ENCODE measurements at regions not wholly inside any gene's neighbourhood (a gene's known extent, or its start where the extent isn't known, plus 50 kb on each side); places are given as distances from the start of the nearest gene placed in this dataset.

GRCh38 chr2:8281950-8282857 lies 399.7 kb upstream of the ID2 start:
- no peak for DNase-seq

- DNase-seq, result no peak
These were observed 399.0 kb upstream of the ID2 start for GRCh38 chr2:8282858-8283252.

- DNase-seq, result no peak
These were observed 396.8 kb upstream of the ID2 start for GRCh38 chr2:8285081-8285480.

- DNase-seq, result no peak
These were observed 396.0 kb upstream of the ID2 start for GRCh38 chr2:8285898-8286297.

GRCh38 chr2:8288206-8288605 lies 393.6 kb upstream of the ID2 start:
- DNase-seq, result no peak

GRCh38 chr2:8289111-8289510 lies 392.7 kb upstream of the ID2 start:
- DNase-seq, result no peak

GRCh38 chr2:8290771-8291352 lies 391.0 kb upstream of the ID2 start:
- no peak for DNase-seq

- no peak for DNase-seq
These were observed 385.6 kb upstream of the ID2 start for GRCh38 chr2:8296306-8296705.

- no peak for DNase-seq
These were observed 384.3 kb upstream of the ID2 start for GRCh38 chr2:8297376-8298231.

GRCh38 chr2:8298783-8299182 lies 383.1 kb upstream of the ID2 start:
- no peak for DNase-seq

GRCh38 chr2:8300216-8300615 lies 381.6 kb upstream of the ID2 start:
- no peak for DNase-seq

- DNase-seq, result no peak
These were observed 381.0 kb upstream of the ID2 start for GRCh38 chr2:8300905-8301304.

GRCh38 chr2:8303322-8303832 lies 378.5 kb upstream of the ID2 start:
- no peak for DNase-seq

GRCh38 chr2:8304821-8305766 lies 376.8 kb upstream of the ID2 start:
- DNase-seq, result no peak

GRCh38 chr2:8306530-8307351 lies 375.1 kb upstream of the ID2 start:
- peak; percentile 88 for DNase-seq

- DNase-seq, result no peak
These were observed 374.2 kb upstream of the ID2 start for GRCh38 chr2:8307606-8308180.

GRCh38 chr2:8309131-8309530 lies 372.7 kb upstream of the ID2 start:
- no peak for DNase-seq

- no peak for DNase-seq
These were observed 371.1 kb upstream of the ID2 start for GRCh38 chr2:8310557-8311455.

- no peak for DNase-seq
These were observed 369.6 kb upstream of the ID2 start for GRCh38 chr2:8312221-8312620.

Data from kidney glomerular epithelial cell (primary cell).